Aorta (tissue), 5 donors: ENCODE measurements at regions not wholly inside any gene's neighbourhood (a gene's known extent, or its start where the extent isn't known, plus 50 kb on each side); places are given as distances from the start of the nearest gene placed in this dataset.

Experiments used
- ATAC-seq: fragments of 200-7000 bp; cut with Tn5 transposase; one replicate; pipeline ENCODE4 v1.9.1; 2022; ENCODE audit warnings: moderate library complexity; ENCODE audit not compliant: low FRiP score
- DNase-seq, 2 donors: peaks; one replicate each; pipeline ENCODE4 v3.0.0-alpha.2; 2020
- H3K27ac ChIP-seq, 2 donors: one replicate each; pipeline ENCODE4 v1.5.1; 2013; ENCODE audit warnings: low read length in 2 of 2, mild to moderate bottlenecking in 2 of 2, moderate library complexity in 2 of 2, control low read depth in 1 of 2, inconsistent platforms in 1 of 2, low read depth in 1 of 2
- H3K27me3 ChIP-seq, 2 donors: one replicate each; pipeline ENCODE4 v1.6.1; 2013; ENCODE audit warnings: control low read depth in 1 of 2, low read length in 1 of 2, mild to moderate bottlenecking in 1 of 2, moderate library complexity in 1 of 2; ENCODE audit not compliant: insufficient read depth in 2 of 2, control insufficient read depth in 1 of 2
- H3K36me3 ChIP-seq, 2 donors: one replicate each; pipeline ENCODE4 v1.6.1; 2013; ENCODE audit warnings: control low read depth in 1 of 2, low read length in 1 of 2, mild to moderate bottlenecking in 1 of 2; ENCODE audit not compliant: insufficient read depth in 2 of 2, control insufficient read depth in 1 of 2
- H3K4me1 ChIP-seq, 2 donors: one replicate each; pipeline ENCODE4 v1.6.1; 2013; ENCODE audit warnings: low read length in 2 of 2, control low read depth in 1 of 2, mild to moderate bottlenecking in 1 of 2, moderate library complexity in 1 of 2; ENCODE audit not compliant: insufficient read depth in 2 of 2, control insufficient read depth in 1 of 2
- H3K4me3 ChIP-seq, 2 donors: one replicate each; pipeline ENCODE4 v1.5.1; 2013; ENCODE audit warnings: low read length in 2 of 2, control low read depth in 1 of 2, mild to moderate bottlenecking in 1 of 2
- H3K9me3 ChIP-seq: one replicate; pipeline ENCODE4 v1.6.1; 2013; ENCODE audit warnings: mild to moderate bottlenecking, low read length; ENCODE audit not compliant: control insufficient read depth
- WGBS, 2 donors: extraction: QIAGEN DNeasy Blood & Tissue Kit; methylation state at CpG; one replicate each; pipeline ENCODE4 v1.1.7; 2013; 5-methylcytosine and 5-hydroxymethylcytosine counted together
- intact Hi-C, 2 donors: fragments of 100-400 bp; cut with DNase I; formaldehyde crosslinking; loops; one replicate each; pipeline versions ENCODE4 v1.14.2 to v1.15.0; 2022
- donor health status: healthy with polysubstance abuse.
- donor health status: Bipolar disorder and iron deficiency.
- donor health status: DM: no; HTN: no; CAD: no.
- donor health status: DM: no; HTN: no; CAD: no.
- donor health status: DM: yes; HTN: yes; CAD: no.

GRCh38 chr9:29861803-29862202 is 2288.5 kb upstream of the C9orf72 start:
- Histone ChIP-seq H3K4me3 (no peak overlapping the region), H3K36me3 (no peaks in the 10 kb centered on the region), H3K27me3 (peaks cover 0 to 3% of the 10 kb centered on the region in 2 donors), H3K4me1 (no peaks in the 10 kb centered on the region), H3K9me3 (no peaks in the 10 kb centered on the region), H3K27ac (no peak overlapping the region)
- intact Hi-C loops, result no loop called here
- no peak for DNase-seq
- WGBS, 2 donors, result 82 to 84% methylated on average over 2 of the region's 2 CpGs
- no peak for ATAC-seq

GRCh38 chr9:29865764-29866313 is 2292.6 kb upstream of the C9orf72 start:
- H3K4me1 ChIP-seq, result no peaks in the 10 kb centered on the region
- no peak overlapping the region for H3K4me3 ChIP-seq
- no peaks in the 10 kb centered on the region for H3K9me3 ChIP-seq
- intact Hi-C loops, result no loop called here
- no peak for DNase-seq
- H3K27me3 ChIP-seq, result peaks cover 0 to 3% of the 10 kb centered on the region in 2 donors
- ATAC-seq, result no peak
- 54 to 75% methylated on average over 3 of the region's 3 CpGs for whole genome bisulfite sequencing, 2 donors
- no peak overlapping the region for H3K27ac ChIP-seq
- H3K36me3 ChIP-seq, result no peaks in the 10 kb centered on the region

GRCh38 chr9:29866556-29866955 is 2293.3 kb upstream of the C9orf72 start:
- ATAC-seq (no peak), DNase-seq (no peak)
- 46 to 50% methylated on average over 4 of the region's 4 CpGs for WGBS, 2 donors
- Histone ChIP-seq H3K27me3 (peaks cover 0 to 3% of the 10 kb centered on the region in 2 donors), H3K9me3 (no peaks in the 10 kb centered on the region), H3K4me1 (no peaks in the 10 kb centered on the region), H3K36me3 (no peaks in the 10 kb centered on the region), H3K4me3 (no peak overlapping the region), H3K27ac (no peak overlapping the region)
- intact Hi-C loops, result no loop called here

- intact Hi-C loops, result no loop called here
- Histone ChIP-seq H3K36me3 (no peaks in the 10 kb centered on the region), H3K27me3 (no peaks in the 10 kb centered on the region), H3K4me3 (no peak overlapping the region), H3K9me3 (no peaks in the 10 kb centered on the region), H3K27ac (no peak overlapping the region), H3K4me1 (no peaks in the 10 kb centered on the region)
- no peak for ATAC-seq
- DNase-seq, result no peak
These were observed 2300.3 kb upstream of the C9orf72 start for GRCh38 chr9:29873579-29873978.

GRCh38 chr9:29875547-29875946 is 2302.3 kb upstream of the C9orf72 start:
- H3K4me1 ChIP-seq, result no peaks in the 10 kb centered on the region
- intact Hi-C loops, result no loop called here
- no peak for DNase-seq
- WGBS, 2 donors, result 60 to 62% methylated on average over 2 of the region's 2 CpGs
- ATAC-seq, result no peak
- H3K27ac ChIP-seq, result no peak overlapping the region
- no peak overlapping the region for H3K4me3 ChIP-seq
- no peaks in the 10 kb centered on the region for H3K9me3 ChIP-seq
- no peaks in the 10 kb centered on the region for H3K27me3 ChIP-seq
- no peaks in the 10 kb centered on the region for H3K36me3 ChIP-seq

GRCh38 chr9:29882767-29883166 is 2309.5 kb upstream of the C9orf72 start:
- no peak for DNase-seq
- H3K4me1 ChIP-seq, result no peaks in the 10 kb centered on the region
- WGBS, 2 donors, result 51 to 62% methylated on average over 2 of the region's 2 CpGs
- intact Hi-C loops, result no loop called here
- no peak overlapping the region for H3K4me3 ChIP-seq
- no peaks in the 10 kb centered on the region for H3K9me3 ChIP-seq
- no peaks in the 10 kb centered on the region for H3K27me3 ChIP-seq
- ATAC-seq, result no peak
- H3K27ac ChIP-seq, result no peak overlapping the region
- H3K36me3 ChIP-seq, result no peaks in the 10 kb centered on the region

- Histone ChIP-seq H3K27ac (no peak overlapping the region), H3K36me3 (no peaks in the 10 kb centered on the region), H3K4me1 (no peaks in the 10 kb centered on the region), H3K9me3 (no peaks in the 10 kb centered on the region), H3K27me3 (no peaks in the 10 kb centered on the region), H3K4me3 (no peak overlapping the region)
- DNase-seq (no peak), ATAC-seq (no peak)
- intact Hi-C loops, result no loop called here
These were observed 2332.8 kb upstream of the C9orf72 start for GRCh38 chr9:29906065-29906464.

GRCh38 chr9:29928072-29928471 is 2354.8 kb upstream of the C9orf72 start:
- intact Hi-C loops, result no loop called here
- Histone ChIP-seq H3K36me3 (no peaks in the 10 kb centered on the region), H3K27ac (no peak overlapping the region), H3K4me3 (no peak overlapping the region), H3K4me1 (no peaks in the 10 kb centered on the region), H3K9me3 (no peaks in the 10 kb centered on the region), H3K27me3 (no peaks in the 10 kb centered on the region)
- ATAC-seq (no peak), DNase-seq (no peak)
- WGBS, 2 donors, result 84 to 85% methylated on average over 5 of the region's 5 CpGs

- WGBS, 2 donors, result 71 to 79% methylated on average over 3 of the region's 3 CpGs
- Histone ChIP-seq H3K27ac (no peak overlapping the region), H3K9me3 (no peaks in the 10 kb centered on the region), H3K4me3 (no peak overlapping the region), H3K4me1 (no peaks in the 10 kb centered on the region), H3K27me3 (peaks cover 0 to 3% of the 10 kb centered on the region in 2 donors), H3K36me3 (no peaks in the 10 kb centered on the region)
- DNase-seq (no peak), ATAC-seq (no peak)
- intact Hi-C loops, result no loop called here
These were observed 2366.3 kb upstream of the C9orf72 start for GRCh38 chr9:29939559-29939958.
